ENCODE measurements at regions not wholly inside any gene's neighbourhood (a gene's known extent, or its start where the extent isn't known, plus 50 kb on each side); places are given as distances from the start of the nearest gene placed in this dataset.

- no peak overlapping the region for H3K9ac ChIP-seq (ENCODE audit: low read length)
- H3K27ac ChIP-seq (ENCODE audit: low read length), result no peak overlapping the region
- TF ChIP-seq CTCF (IDR thresholded peaks at IDR 0.05; ENCODE audit: poor library complexity, severe bottlenecking), result no peak
- no peak for TF ChIP-seq RAD21 (conservative IDR thresholded peaks at IDR 0.05)
- no peak for TF ChIP-seq REST (IDR thresholded peaks at IDR 0.05; ENCODE audit: borderline replicate concordance)
- TF ChIP-seq SMC3 (conservative IDR thresholded peaks at IDR 0.05; ENCODE audit: poor library complexity), result no peak
- no peak for TF ChIP-seq MXI1 (conservative IDR thresholded peaks at IDR 0.05; ENCODE audit: poor library complexity, severe bottlenecking)
- TF ChIP-seq EP300 (conservative IDR thresholded peaks at IDR 0.05; ENCODE audit: poor library complexity, severe bottlenecking), result no peak
- no peak for TF ChIP-seq EZH2 (IDR thresholded peaks at IDR 0.05; ENCODE audit: borderline replicate concordance, insufficient read depth, low read length, poor library complexity, severe bottlenecking)
- TF ChIP-seq POLR2AphosphoS5 (IDR thresholded peaks at IDR 0.05), result no peak
- TF ChIP-seq TAF1 (IDR thresholded peaks at IDR 0.05; ENCODE audit: low read depth), result no peak
- H3K27me3 ChIP-seq (ENCODE audit: insufficient read depth, low read depth, low read length), result no peaks in the 10 kb centered on the region
- H3K9me2 ChIP-seq (ENCODE audit: insufficient read depth, low read length), result no peaks in the 10 kb centered on the region
- no peaks in the 10 kb centered on the region for H3K9me3 ChIP-seq (ENCODE audit: low read length)
- no peaks in the 10 kb centered on the region for H3K36me3 ChIP-seq (ENCODE audit: insufficient read depth, low read length)
- H3F3A ChIP-seq (ENCODE audit: insufficient read depth, low read length, poor library complexity, severe bottlenecking), result no peaks in the 10 kb centered on the region
- no peaks in the 10 kb centered on the region for H4K20me1 ChIP-seq (ENCODE audit: insufficient read depth)
- no peaks in the 10 kb centered on the region for H3K79me2 ChIP-seq (replicated peaks; ENCODE audit: insufficient read depth, low read length)
- H3K4me2 ChIP-seq (ENCODE audit: low read length), result no peak overlapping the region
- H3K4me3 ChIP-seq (ENCODE audit: low read length), result no peak overlapping the region
- H2AFZ ChIP-seq (ENCODE audit: low read depth, low read length), result no peak overlapping the region
These were observed 90.1 kb upstream of the SLC12A2 start for GRCh38 chr5:127993476-127993875.

- H4K20me1 ChIP-seq (ENCODE audit: insufficient read depth), result no peaks in the 10 kb centered on the region
- no peak overlapping the region for H3K4me3 ChIP-seq (ENCODE audit: low read length)
- no peak overlapping the region for H3K4me2 ChIP-seq (ENCODE audit: low read length)
- H3K9me2 ChIP-seq (ENCODE audit: insufficient read depth, low read length), result no peaks in the 10 kb centered on the region
- H2AFZ ChIP-seq (ENCODE audit: low read depth, low read length), result no peak overlapping the region
- H3F3A ChIP-seq (ENCODE audit: insufficient read depth, low read length, poor library complexity, severe bottlenecking), result no peaks in the 10 kb centered on the region
- H3K27ac ChIP-seq (ENCODE audit: low read length), result no peak overlapping the region
- TF ChIP-seq REST (IDR thresholded peaks at IDR 0.05; ENCODE audit: borderline replicate concordance), result no peak
- no peak for TF ChIP-seq TAF1 (IDR thresholded peaks at IDR 0.05; ENCODE audit: low read depth)
- no peak for TF ChIP-seq RAD21 (conservative IDR thresholded peaks at IDR 0.05)
- TF ChIP-seq EP300 (conservative IDR thresholded peaks at IDR 0.05; ENCODE audit: poor library complexity, severe bottlenecking), result no peak
- TF ChIP-seq MXI1 (conservative IDR thresholded peaks at IDR 0.05; ENCODE audit: poor library complexity, severe bottlenecking), result no peak
- TF ChIP-seq SMC3 (conservative IDR thresholded peaks at IDR 0.05; ENCODE audit: poor library complexity), result no peak
- no peak for TF ChIP-seq CTCF (IDR thresholded peaks at IDR 0.05; ENCODE audit: poor library complexity, severe bottlenecking)
- no peak for TF ChIP-seq EZH2 (IDR thresholded peaks at IDR 0.05; ENCODE audit: borderline replicate concordance, insufficient read depth, low read length, poor library complexity, severe bottlenecking)
- TF ChIP-seq POLR2AphosphoS5 (IDR thresholded peaks at IDR 0.05), result no peak
- H3K27me3 ChIP-seq (ENCODE audit: insufficient read depth, low read depth, low read length), result no peaks in the 10 kb centered on the region
- no peak overlapping the region for H3K9ac ChIP-seq (ENCODE audit: low read length)
- no peaks in the 10 kb centered on the region for H3K36me3 ChIP-seq (ENCODE audit: insufficient read depth, low read length)
- no peaks in the 10 kb centered on the region for H3K79me2 ChIP-seq (replicated peaks; ENCODE audit: insufficient read depth, low read length)
- H3K9me3 ChIP-seq (ENCODE audit: low read length), result no peaks in the 10 kb centered on the region
These were observed 89.4 kb upstream of the SLC12A2 start for GRCh38 chr5:127994087-127994660.
